ENCODE measurements at regions not wholly inside any gene's neighbourhood (a gene's known extent, or its start where the extent isn't known, plus 50 kb on each side); places are given as distances from the start of the nearest gene placed in this dataset.

- TF ChIP-seq CHD7 (IDR thresholded peaks at IDR 0.05; ENCODE audit: insufficient replicate concordance, low read length) (no peak), TAF7 (optimal IDR thresholded peaks at IDR 0.05; ENCODE audit: borderline replicate concordance, low read depth, low read length) (no peak), SUZ12 (IDR thresholded peaks at IDR 0.05; ENCODE audit: low read length) (no peak), BCL11A (IDR thresholded peaks at IDR 0.05; ENCODE audit: low read depth in 2 of 2, low read length in 2 of 2) (no peak), NRF1 (IDR thresholded peaks at IDR 0.05; ENCODE audit: low read depth, low read length) (no peak), SP1 (IDR thresholded peaks at IDR 0.05; ENCODE audit: low read depth, low read length) (no peak), SIX5 (IDR thresholded peaks at IDR 0.05; ENCODE audit: low read depth, low read length) (no peak), TBP (IDR thresholded peaks at IDR 0.05; ENCODE audit: low read depth, low read length) (no peak), KDM4A (IDR thresholded peaks at IDR 0.05; ENCODE audit: low read depth, low read length, severe bottlenecking) (no peak), POLR2A (IDR thresholded peaks at IDR 0.05; ENCODE audit: control extremely low read depth in 1 of 2, low read depth in 2 of 2, low read length in 2 of 2) (no peak), HDAC6 (IDR thresholded peaks at IDR 0.05; ENCODE audit: low read depth, low read length) (no peak)
- TF ChIP-seq, protein P1, sequence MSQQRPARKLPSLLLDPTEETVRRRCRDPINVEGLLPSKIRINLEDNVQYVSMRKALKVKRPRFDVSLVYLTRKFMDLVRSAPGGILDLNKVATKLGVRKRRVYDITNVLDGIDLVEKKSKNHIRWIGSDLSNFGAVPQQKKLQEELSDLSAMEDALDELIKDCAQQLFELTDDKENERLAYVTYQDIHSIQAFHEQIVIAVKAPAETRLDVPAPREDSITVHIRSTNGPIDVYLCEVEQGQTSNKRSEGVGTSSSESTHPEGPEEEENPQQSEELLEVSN (IDR thresholded peaks at IDR 0.05) = no peak
Measured at GRCh38 chr7:67306331-67306730, 309.7 kb downstream of the TYW1 start (continued).

Measured in H1 (cell line).